MV-4-11 (cell line): ENCODE measurements at regions not wholly inside any gene's neighbourhood (a gene's known extent, or its start where the extent isn't known, plus 50 kb on each side); places are given as distances from the start of the nearest gene placed in this dataset.

Source experiments
- DNase-seq: peaks from one replicate; lab custom pipeline; 2025; lab: John Stamatoyannopoulos, UW

DNA sequence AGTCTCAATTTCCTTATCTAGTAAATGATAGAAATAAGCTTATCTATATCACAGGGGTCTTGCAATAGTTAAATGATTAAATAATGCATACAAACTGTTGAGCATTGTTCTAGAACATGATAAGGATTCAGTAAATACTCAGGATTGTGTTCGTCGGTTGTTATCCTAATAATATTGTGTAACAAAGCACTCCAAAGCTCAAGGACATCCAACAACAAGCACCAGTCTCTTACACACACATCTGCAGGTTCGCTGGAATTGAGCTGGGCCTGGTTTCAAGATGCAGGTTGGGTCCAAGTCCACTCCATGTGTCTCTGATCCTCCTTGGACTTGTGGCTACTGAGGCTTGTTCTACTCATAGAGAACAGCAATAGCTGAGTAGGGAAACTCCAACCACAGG, 74.1 kb upstream of the MC3R start:
- DNase-seq = no peak

DNA sequence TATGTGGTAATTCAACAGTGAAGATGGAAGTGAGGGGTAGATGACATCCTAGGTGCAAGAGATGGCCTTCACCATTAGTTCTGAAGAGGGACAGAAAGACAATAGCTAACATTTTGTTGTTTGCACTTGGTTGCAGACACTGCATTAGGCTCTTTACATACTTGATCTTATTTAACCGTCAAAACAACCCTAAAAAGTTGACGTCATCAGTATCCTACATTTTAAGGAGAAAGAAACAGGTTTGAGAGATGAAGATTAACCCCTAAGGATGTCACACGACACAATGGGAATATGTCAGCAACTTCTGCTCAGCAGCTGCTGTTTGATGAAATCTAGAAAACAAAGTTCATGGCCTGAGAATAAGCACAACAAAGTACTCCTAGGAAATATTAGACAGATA, 72.6 kb upstream of the MC3R start:
- DNase-seq = no peak

DNA sequence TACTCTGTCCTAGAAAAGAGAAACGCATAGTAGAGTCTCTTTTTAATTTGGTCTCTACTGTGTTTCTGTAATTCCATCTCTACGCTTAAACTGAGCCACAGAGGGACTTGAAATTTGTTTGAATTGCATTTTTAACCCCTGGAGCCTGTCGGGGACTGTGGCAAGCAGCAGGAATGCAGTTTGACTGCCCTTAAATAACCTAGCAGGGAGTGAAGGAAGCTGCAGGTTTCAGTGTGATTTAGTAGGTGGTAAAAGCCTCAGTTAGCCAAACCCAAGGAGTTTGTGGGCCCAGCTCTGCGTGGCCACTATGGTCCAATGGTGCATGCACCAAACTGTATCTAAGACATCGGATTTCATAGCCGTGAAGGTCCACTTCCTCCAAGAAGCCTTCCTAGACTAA, 70.3 kb upstream of the MC3R start:
- no peak for DNase-seq

DNA sequence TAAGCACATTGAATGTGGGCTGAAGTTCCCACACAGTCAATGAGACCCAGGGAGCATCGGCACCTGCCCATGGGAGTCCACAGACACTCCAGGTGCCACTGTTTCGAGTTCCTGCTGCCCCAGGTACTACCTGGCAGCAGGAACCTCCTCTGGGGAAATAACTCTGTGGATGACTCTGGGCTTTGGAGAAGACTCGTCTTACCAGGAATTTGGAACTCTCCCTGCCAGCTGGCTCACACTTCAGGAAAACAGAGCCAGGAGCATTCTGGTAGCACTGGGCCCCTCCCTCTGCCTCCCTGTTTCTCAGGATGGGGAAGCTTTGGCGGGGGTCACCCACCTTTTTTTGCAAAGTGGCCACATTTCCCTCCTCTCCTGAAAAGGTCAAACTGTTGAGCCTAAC, 69.5 kb upstream of the MC3R start:
- DNase-seq = no peak

DNA sequence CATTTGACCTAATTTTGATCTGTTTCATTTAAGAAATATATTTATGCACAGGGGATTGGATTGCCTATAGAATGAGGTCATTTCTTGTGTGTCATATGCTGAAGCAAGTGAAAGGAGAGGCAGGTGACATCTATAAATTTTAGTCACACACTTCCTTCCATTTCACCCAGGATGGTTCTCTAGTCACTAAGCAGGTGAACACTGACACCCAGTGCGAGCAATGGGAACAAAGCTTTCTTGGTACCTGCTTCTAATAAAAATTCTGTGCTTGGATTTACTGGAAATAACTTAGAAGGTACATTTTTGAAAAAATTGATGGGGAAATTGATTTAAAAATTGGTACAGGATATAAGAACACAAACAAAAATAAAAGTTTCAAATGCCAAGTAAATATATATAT, 66.9 kb upstream of the MC3R start:
- no peak for DNase-seq

DNA sequence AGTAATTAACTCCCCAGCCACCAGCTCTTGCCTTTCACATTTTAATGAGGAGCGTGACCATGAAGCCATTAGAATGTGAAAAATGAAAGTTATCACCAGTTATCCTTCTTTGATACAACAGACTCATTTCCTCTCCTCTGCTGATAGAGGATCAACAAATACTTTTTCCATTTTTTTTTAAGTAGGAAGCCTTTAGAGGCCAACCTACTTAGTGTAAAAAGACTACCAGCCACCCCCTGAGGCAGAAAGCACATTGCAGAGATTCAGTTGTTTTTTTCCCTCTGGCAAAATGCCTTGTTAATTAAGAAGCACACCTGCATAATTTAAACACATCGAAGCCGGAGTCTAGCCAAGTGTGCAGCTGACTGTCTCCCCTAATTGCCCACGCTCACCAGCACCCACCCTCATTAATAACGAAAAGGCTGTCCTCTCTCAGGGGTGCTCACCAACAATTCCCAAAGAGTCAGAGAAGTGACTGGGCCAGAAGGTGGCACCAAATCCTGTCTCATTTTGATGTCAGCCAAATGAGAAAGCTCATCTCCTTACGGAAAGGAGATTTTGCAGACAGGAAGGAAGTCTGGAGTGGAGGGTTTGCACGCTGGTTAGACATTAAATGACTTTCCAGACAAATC, 60.9 kb upstream of the MC3R start:
- DNase-seq = no peak

DNA sequence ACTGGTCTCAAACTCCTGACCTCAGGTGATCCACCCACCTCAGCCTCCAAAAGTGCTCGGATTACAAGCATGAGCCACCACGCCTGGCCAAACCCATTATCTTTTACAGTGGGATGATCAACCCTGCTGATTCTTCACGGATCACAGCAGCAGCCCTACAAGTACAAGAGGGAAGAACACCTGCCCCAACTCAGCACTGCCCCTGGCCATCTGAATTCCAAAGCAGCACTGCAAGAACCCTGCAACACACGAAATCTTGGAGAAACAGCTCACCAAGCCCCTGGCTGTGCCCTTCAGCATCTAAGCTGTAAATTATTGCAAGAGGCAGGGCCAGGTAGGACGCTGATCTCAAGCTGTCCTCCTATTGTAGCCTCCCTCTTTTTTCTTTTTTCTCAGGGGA, 54.5 kb upstream of the MC3R start:
- no peak for DNase-seq

DNA sequence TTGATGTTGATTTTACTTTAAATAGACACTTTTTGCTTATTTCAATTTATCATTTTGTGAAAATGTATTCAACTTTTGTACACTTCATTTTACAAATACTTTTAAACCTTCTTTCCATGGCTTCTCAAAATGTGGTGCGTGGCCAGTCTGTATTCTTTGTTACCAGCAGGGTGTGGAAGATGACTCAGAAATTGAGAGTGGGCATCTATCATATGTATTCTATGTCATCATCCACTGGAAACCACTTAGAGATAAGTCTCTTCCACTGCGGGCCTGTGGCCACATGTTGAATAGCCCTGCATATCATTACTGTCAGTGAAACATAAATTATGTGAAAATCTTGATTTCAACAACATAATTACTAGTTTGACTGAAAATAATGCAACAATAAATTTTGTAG, 52.6 kb upstream of the MC3R start:
- peak; percentile 36 for DNase-seq
